ENCODE measurements at regions not wholly inside any gene's neighbourhood (a gene's known extent, or its start where the extent isn't known, plus 50 kb on each side); places are given as distances from the start of the nearest gene placed in this dataset.

- Histone ChIP-seq H3K9ac (ENCODE audit: low read depth in 1 of 2, low read length in 2 of 2) (no peak overlapping the region), H3K36me3 (ENCODE audit: control insufficient read depth in 4 of 4, insufficient read depth in 3 of 4, low read depth in 1 of 4, low read length in 3 of 4) (no peaks in the 10 kb centered on the region), H3K4me1 (ENCODE audit: control insufficient read depth in 4 of 4, insufficient read depth in 4 of 4, low read length in 3 of 4) (peaks cover 1 to 41% (median 24%) of the 10 kb centered on the region in 4 donors), H3K27ac (ENCODE audit: low read depth in 1 of 2, low read length in 2 of 2) (no peak overlapping the region), H3K4me3 (ENCODE audit: low read depth in 1 of 3, low read length in 3 of 3) (no peak overlapping the region), H3K27me3 (ENCODE audit: control insufficient read depth in 4 of 4, insufficient read depth in 4 of 4, low read length in 3 of 4) (no peaks in the 10 kb centered on the region), H3K9me3 (ENCODE audit: control insufficient read depth in 4 of 4, low read length in 3 of 4) (no peaks in the 10 kb centered on the region)
- no peak for TF ChIP-seq ATF3 (IDR thresholded peaks at IDR 0.05)
- no peak for TF ChIP-seq YY1 (IDR thresholded peaks at IDR 0.05)
- peak in 1 of 2 donors; percentile 24 for TF ChIP-seq JUND (IDR thresholded peaks at IDR 0.05)
- peak; percentile 58 for TF ChIP-seq FOXA2 (IDR thresholded peaks at IDR 0.05)
- TF ChIP-seq GABPA (IDR thresholded peaks at IDR 0.05 in 1 of 2, conservative IDR thresholded peaks at IDR 0.05 in 1 of 2), result no peak
- TF ChIP-seq HNF4A (conservative IDR thresholded peaks at IDR 0.05), result peak; percentile 68 to 79
- peak; percentile 7 for TF ChIP-seq CTCF (IDR thresholded peaks at IDR 0.05; ENCODE audit: low read depth, low read length, missing input control)
- peak; percentile 46 to 56 for TF ChIP-seq RAD21 (IDR thresholded peaks at IDR 0.05)
- no peak for TF ChIP-seq EGR1 (IDR thresholded peaks at IDR 0.05; ENCODE audit: low read depth in 2 of 2)
- no peak for TF ChIP-seq FOXA1 (IDR thresholded peaks at IDR 0.05)
- TF ChIP-seq, protein P1, sequence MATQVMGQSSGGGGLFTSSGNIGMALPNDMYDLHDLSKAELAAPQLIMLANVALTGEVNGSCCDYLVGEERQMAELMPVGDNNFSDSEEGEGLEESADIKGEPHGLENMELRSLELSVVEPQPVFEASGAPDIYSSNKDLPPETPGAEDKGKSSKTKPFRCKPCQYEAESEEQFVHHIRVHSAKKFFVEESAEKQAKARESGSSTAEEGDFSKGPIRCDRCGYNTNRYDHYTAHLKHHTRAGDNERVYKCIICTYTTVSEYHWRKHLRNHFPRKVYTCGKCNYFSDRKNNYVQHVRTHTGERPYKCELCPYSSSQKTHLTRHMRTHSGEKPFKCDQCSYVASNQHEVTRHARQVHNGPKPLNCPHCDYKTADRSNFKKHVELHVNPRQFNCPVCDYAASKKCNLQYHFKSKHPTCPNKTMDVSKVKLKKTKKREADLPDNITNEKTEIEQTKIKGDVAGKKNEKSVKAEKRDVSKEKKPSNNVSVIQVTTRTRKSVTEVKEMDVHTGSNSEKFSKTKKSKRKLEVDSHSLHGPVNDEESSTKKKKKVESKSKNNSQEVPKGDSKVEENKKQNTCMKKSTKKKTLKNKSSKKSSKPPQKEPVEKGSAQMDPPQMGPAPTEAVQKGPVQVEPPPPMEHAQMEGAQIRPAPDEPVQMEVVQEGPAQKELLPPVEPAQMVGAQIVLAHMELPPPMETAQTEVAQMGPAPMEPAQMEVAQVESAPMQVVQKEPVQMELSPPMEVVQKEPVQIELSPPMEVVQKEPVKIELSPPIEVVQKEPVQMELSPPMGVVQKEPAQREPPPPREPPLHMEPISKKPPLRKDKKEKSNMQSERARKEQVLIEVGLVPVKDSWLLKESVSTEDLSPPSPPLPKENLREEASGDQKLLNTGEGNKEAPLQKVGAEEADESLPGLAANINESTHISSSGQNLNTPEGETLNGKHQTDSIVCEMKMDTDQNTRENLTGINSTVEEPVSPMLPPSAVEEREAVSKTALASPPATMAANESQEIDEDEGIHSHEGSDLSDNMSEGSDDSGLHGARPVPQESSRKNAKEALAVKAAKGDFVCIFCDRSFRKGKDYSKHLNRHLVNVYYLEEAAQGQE (IDR thresholded peaks at IDR 0.05), result peak; percentile 4
- TF ChIP-seq TAF1 (conservative IDR thresholded peaks at IDR 0.05), result no peak
- TF ChIP-seq ZBTB33 (IDR thresholded peaks at IDR 0.05), result no peak
- no peak for TF ChIP-seq MAX (IDR thresholded peaks at IDR 0.05)
- TF ChIP-seq SP1 (IDR thresholded peaks at IDR 0.05), result no peak
- TF ChIP-seq RXRA (IDR thresholded peaks at IDR 0.05), result peak in 1 of 2 donors; percentile 16
- no peak for TF ChIP-seq HNF4G (IDR thresholded peaks at IDR 0.05)
- TF ChIP-seq NR2F2 (IDR thresholded peaks at IDR 0.05), result no peak
- no peak for DNase-seq (ENCODE audit: low spot score)
- WGBS, result 14% methylated on average over 1 of the region's 1 CpG
Observed at GRCh38 chr14:86780876-86781510, 1212.0 kb downstream of the GALC start.
